Omental fat pad (tissue), 3 donors: ENCODE measurements at regions not wholly inside any gene's neighbourhood (a gene's known extent, or its start where the extent isn't known, plus 50 kb on each side); places are given as distances from the start of the nearest gene placed in this dataset.

Source experiments
- ATAC-seq: fragments of 150-250 bp; one replicate; pipeline ENCODE4 v1.9.1; 2016; ENCODE audit warnings: mild to moderate bottlenecking, moderate library complexity; ENCODE audit not compliant: low FRiP score
- DNase-seq: peaks from one replicate; pipeline ENCODE4 v3.0.0-alpha.2; 2019; ENCODE audit warnings: low spot score
- CTCF ChIP-seq, 3 donors: fragments of 450-650 bp; IDR thresholded peaks; one replicate each; pipeline ENCODE4 v1.5.1; 2016 to 2017; ENCODE audit warnings: antibody characterized with exemption in 3 of 3, mild to moderate bottlenecking in 3 of 3, moderate library complexity in 2 of 3

GRCh38 chr13:88377852-88378251, 706.7 kb downstream of the SLITRK5 start:
- no peak for DNase-seq
- ATAC-seq = no peak
- TF ChIP-seq CTCF (IDR thresholded peaks at IDR 0.05) = no peak

GRCh38 chr13:88384542-88384941, 713.4 kb downstream of the SLITRK5 start:
- TF ChIP-seq CTCF (IDR thresholded peaks at IDR 0.05) = no peak
- ATAC-seq (no peak), DNase-seq (no peak)

GRCh38 chr13:88395804-88396203, 724.6 kb downstream of the SLITRK5 start:
- DNase-seq (no peak), ATAC-seq (no peak)
- no peak for TF ChIP-seq CTCF (IDR thresholded peaks at IDR 0.05)

- DNase-seq = no peak
- ATAC-seq = no peak
- no peak for TF ChIP-seq CTCF (IDR thresholded peaks at IDR 0.05)
Measured at GRCh38 chr13:88411696-88412095, 740.5 kb downstream of the SLITRK5 start.

- TF ChIP-seq CTCF (IDR thresholded peaks at IDR 0.05) = no peak
- ATAC-seq (no peak), DNase-seq (no peak)
Measured at GRCh38 chr13:88417801-88418200, 746.6 kb downstream of the SLITRK5 start.

GRCh38 chr13:88424463-88424862, 753.3 kb downstream of the SLITRK5 start:
- TF ChIP-seq CTCF (IDR thresholded peaks at IDR 0.05) = no peak
- no peak for ATAC-seq
- DNase-seq = no peak

GRCh38 chr13:88426661-88427060, 755.5 kb downstream of the SLITRK5 start:
- no peak for DNase-seq
- ATAC-seq = no peak
- no peak for TF ChIP-seq CTCF (IDR thresholded peaks at IDR 0.05)
